Keratinocyte (primary cell): ENCODE measurements at regions not wholly inside any gene's neighbourhood (a gene's known extent, or its start where the extent isn't known, plus 50 kb on each side); places are given as distances from the start of the nearest gene placed in this dataset.

Experiments
- DNase-seq: peaks from one replicate; pipeline ENCODE4 v3.0.0-alpha.2; 2011; ENCODE audit warnings: low read depth, missing footprints, low spot score
- FAIRE-seq: peaks from 2 replicates; lab custom pipeline; 2011; peaks lifted over from hg19 to GRCh38; lab: Jason Lieb, UNC
- H2AFZ ChIP-seq: 2 replicates; pipeline ENCODE4 v1.6.0; 2012; ENCODE audit warnings: low read length, control low read depth, inconsistent platforms; ENCODE audit not compliant: control insufficient read depth
- H3K27ac ChIP-seq: 2 replicates; pipeline ENCODE4 v1.5.1; 2011; ENCODE audit warnings: low read length; ENCODE audit not compliant: control insufficient read depth, insufficient read depth
- H3K27me3 ChIP-seq: 3 replicates; pipeline ENCODE4 v1.6.0; 2011; ENCODE audit warnings: low read length; ENCODE audit not compliant: control insufficient read depth, insufficient read depth; ENCODE audit errors: extremely low read depth
- H3K36me3 ChIP-seq, 2 experiments: 2 replicates in 1 of 2; 3 replicates in 1 of 2; pipeline ENCODE4 v1.5.1; 2011; ENCODE audit warnings: low read length in 2 of 2, mild to moderate bottlenecking in 1 of 2; ENCODE audit not compliant: control insufficient read depth in 2 of 2, insufficient read depth in 2 of 2; ENCODE audit errors: extremely low read depth in 1 of 2
- H3K4me1 ChIP-seq: 3 replicates; pipeline ENCODE4 v1.5.1; 2011; ENCODE audit warnings: low read length; ENCODE audit not compliant: control insufficient read depth, insufficient read depth; ENCODE audit errors: extremely low read depth
- H3K4me2 ChIP-seq: 3 replicates; pipeline ENCODE4 v1.6.0; 2011; ENCODE audit warnings: low read depth, low read length; ENCODE audit not compliant: control insufficient read depth, insufficient read depth; ENCODE audit errors: extremely low read depth
- H3K4me3 ChIP-seq, 3 experiments: fragments of 200-600 bp in 1 of 3; sonication (generic) in 1 of 3; 2 replicates in 2 of 3; 3 replicates in 1 of 3; pipeline ENCODE4 v1.5.1; 2011 to 2016; ENCODE audit warnings: low read length in 3 of 3, mild to moderate bottlenecking in 3 of 3, control low read depth in 2 of 3, inconsistent platforms in 1 of 3, low read depth in 1 of 3, mixed read lengths in 1 of 3, mixed run types in 1 of 3, moderate library complexity in 1 of 3; ENCODE audit not compliant: control insufficient read depth in 2 of 3, insufficient read depth in 2 of 3; ENCODE audit errors: extremely low read depth in 1 of 3
- H3K79me2 ChIP-seq: 2 replicates; pipeline ENCODE4 v1.6.0; 2012; ENCODE audit warnings: low read length; ENCODE audit not compliant: control insufficient read depth, insufficient read depth
- H3K9ac ChIP-seq: 3 replicates; pipeline ENCODE4 v1.6.0; 2011; ENCODE audit warnings: low read length; ENCODE audit not compliant: control insufficient read depth, insufficient read depth; ENCODE audit errors: extremely low read depth
- H3K9me1 ChIP-seq: 3 replicates; pipeline ENCODE4 v1.6.0; 2011; ENCODE audit warnings: low read length; ENCODE audit not compliant: control insufficient read depth, insufficient read depth; ENCODE audit errors: extremely low read depth
- H3K9me3 ChIP-seq: 2 replicates; pipeline ENCODE4 v1.5.1; 2012; ENCODE audit warnings: low read depth, low read length; ENCODE audit not compliant: control insufficient read depth
- H4K20me1 ChIP-seq: 3 replicates; pipeline ENCODE4 v1.6.0; 2011; ENCODE audit warnings: low read length; ENCODE audit not compliant: control insufficient read depth, insufficient read depth; ENCODE audit errors: extremely low read depth
- EZH2 ChIP-seq: IDR thresholded peaks from one replicate; pipeline ENCODE4 v1.6.1; 2012; ENCODE audit warnings: inconsistent platforms, mild to moderate bottlenecking, low read length, moderate library complexity
- dilution Hi-C: fragments of 300-500 bp; cut with MboI; formaldehyde crosslinking; loops from one replicate; pipeline ENCODE4 v1.7.0; 2020; ENCODE audit warnings: low sequenced_read_pairs; ENCODE audit not compliant: extremely low pct_ligation_motif_present
- TF ChIP-seq, protein P1 (sequence below), 3 experiments: IDR thresholded peaks in 1 of 3; conservative IDR thresholded peaks in 1 of 3; optimal IDR thresholded peaks in 1 of 3; 2 replicates in 2 of 3; 3 replicates in 1 of 3; pipeline versions ENCODE3 to v1.5.1; 2011; ENCODE audit warnings: low read length in 3 of 3, mild to moderate bottlenecking in 3 of 3, moderate library complexity in 2 of 3, control low read depth in 1 of 3, inconsistent platforms in 1 of 3; ENCODE audit not compliant: insufficient read depth in 2 of 3; ENCODE audit errors: extremely low read depth in 1 of 3

- H4K20me1 ChIP-seq: no peaks in the 10 kb centered on the region
- no peak overlapping the region for H3K4me3 ChIP-seq
- DNase-seq: no peak
- no peaks in the 10 kb centered on the region for H3K27me3 ChIP-seq
- TF ChIP-seq, protein P1, sequence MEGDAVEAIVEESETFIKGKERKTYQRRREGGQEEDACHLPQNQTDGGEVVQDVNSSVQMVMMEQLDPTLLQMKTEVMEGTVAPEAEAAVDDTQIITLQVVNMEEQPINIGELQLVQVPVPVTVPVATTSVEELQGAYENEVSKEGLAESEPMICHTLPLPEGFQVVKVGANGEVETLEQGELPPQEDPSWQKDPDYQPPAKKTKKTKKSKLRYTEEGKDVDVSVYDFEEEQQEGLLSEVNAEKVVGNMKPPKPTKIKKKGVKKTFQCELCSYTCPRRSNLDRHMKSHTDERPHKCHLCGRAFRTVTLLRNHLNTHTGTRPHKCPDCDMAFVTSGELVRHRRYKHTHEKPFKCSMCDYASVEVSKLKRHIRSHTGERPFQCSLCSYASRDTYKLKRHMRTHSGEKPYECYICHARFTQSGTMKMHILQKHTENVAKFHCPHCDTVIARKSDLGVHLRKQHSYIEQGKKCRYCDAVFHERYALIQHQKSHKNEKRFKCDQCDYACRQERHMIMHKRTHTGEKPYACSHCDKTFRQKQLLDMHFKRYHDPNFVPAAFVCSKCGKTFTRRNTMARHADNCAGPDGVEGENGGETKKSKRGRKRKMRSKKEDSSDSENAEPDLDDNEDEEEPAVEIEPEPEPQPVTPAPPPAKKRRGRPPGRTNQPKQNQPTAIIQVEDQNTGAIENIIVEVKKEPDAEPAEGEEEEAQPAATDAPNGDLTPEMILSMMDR (optimal IDR thresholded peaks at IDR 0.05 in 1 of 3, IDR thresholded peaks at IDR 0.05 in 1 of 3, conservative IDR thresholded peaks at IDR 0.05 in 1 of 3; ENCODE audit: extremely low read depth in 1 of 3, insufficient read depth in 2 of 3, low read length in 3 of 3): no peak
- no peak for TF ChIP-seq EZH2
- no peaks in the 10 kb centered on the region for H3K9me3 ChIP-seq
- H3K79me2 ChIP-seq: no peaks in the 10 kb centered on the region
- H3K4me1 ChIP-seq: no peaks in the 10 kb centered on the region
- no peak overlapping the region for H3K9ac ChIP-seq
- no peaks in the 10 kb centered on the region for H3K36me3 ChIP-seq
- H3K27ac ChIP-seq: no peak overlapping the region
- dilution Hi-C loops: no loop called here
- no peak overlapping the region for H3K4me2 ChIP-seq
- no peak for FAIRE-seq
- H3K9me1 ChIP-seq: no peaks in the 10 kb centered on the region
- H2AFZ ChIP-seq: no peak overlapping the region
These were observed 58.8 kb upstream of the NKAIN2 start for GRCh38 chr6:123744840-123745239.

- H3K27ac ChIP-seq: no peak overlapping the region
- FAIRE-seq (no peak), DNase-seq (no peak)
- H3K27me3 ChIP-seq: no peaks in the 10 kb centered on the region
- TF ChIP-seq EZH2: no peak
- TF ChIP-seq, protein P1 (optimal IDR thresholded peaks at IDR 0.05 in 1 of 3, IDR thresholded peaks at IDR 0.05 in 1 of 3, conservative IDR thresholded peaks at IDR 0.05 in 1 of 3; ENCODE audit: extremely low read depth in 1 of 3, insufficient read depth in 2 of 3, low read length in 3 of 3): no peak
- no peak overlapping the region for H2AFZ ChIP-seq
- no peak overlapping the region for H3K9ac ChIP-seq
- no peaks in the 10 kb centered on the region for H3K9me1 ChIP-seq
- no peaks in the 10 kb centered on the region for H3K36me3 ChIP-seq
- no peaks in the 10 kb centered on the region for H3K4me1 ChIP-seq
- no peak overlapping the region for H3K4me3 ChIP-seq
- H4K20me1 ChIP-seq: no peaks in the 10 kb centered on the region
- no peaks in the 10 kb centered on the region for H3K79me2 ChIP-seq
- H3K9me3 ChIP-seq: no peaks in the 10 kb centered on the region
- dilution Hi-C loops: no loop called here
- no peak overlapping the region for H3K4me2 ChIP-seq
These were observed 61.0 kb upstream of the NKAIN2 start for GRCh38 chr6:123742626-123743025.
